ENCODE measurements at regions not wholly inside any gene's neighbourhood (a gene's known extent, or its start where the extent isn't known, plus 50 kb on each side); places are given as distances from the start of the nearest gene placed in this dataset.

DNA sequence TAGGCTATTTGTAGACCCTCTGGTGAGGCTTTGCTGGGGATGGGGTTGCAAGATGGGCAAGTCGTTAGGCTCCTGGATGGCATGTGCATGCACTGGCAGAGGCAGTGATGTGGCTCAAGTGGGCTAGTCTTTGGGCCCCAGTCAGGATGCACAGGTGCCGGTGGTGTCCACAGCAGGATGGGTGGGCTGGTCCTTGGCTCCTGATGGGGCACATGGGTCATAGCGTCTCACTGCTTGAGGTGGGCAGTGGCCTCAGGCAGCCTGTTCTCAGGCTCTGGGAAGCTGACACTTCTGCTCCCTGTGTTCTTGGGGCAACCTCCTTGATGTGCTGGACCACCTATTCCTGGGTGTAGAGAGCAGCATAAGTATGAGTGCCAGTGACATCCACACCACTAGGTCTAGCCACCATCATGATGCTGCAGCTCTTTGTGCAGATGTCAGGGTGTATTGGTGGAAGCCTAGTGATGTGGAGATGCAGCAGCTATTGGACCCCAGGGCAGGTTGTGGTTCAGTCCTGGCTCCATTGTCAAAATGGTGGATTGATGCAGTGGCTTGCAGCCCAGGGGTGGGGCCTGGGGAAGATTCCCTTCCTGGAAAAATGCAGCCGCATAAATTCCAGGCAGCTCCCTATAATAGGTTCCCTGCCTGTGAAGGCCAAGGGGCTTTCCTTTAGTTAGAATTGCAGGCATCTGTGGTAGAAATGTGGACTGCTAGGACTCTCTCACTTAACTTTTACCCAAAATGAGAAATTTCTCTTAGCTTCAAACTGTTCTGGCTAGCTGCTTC, 742.5 kb upstream of the MDGA2 start:
- TF ChIP-seq, protein P1, sequence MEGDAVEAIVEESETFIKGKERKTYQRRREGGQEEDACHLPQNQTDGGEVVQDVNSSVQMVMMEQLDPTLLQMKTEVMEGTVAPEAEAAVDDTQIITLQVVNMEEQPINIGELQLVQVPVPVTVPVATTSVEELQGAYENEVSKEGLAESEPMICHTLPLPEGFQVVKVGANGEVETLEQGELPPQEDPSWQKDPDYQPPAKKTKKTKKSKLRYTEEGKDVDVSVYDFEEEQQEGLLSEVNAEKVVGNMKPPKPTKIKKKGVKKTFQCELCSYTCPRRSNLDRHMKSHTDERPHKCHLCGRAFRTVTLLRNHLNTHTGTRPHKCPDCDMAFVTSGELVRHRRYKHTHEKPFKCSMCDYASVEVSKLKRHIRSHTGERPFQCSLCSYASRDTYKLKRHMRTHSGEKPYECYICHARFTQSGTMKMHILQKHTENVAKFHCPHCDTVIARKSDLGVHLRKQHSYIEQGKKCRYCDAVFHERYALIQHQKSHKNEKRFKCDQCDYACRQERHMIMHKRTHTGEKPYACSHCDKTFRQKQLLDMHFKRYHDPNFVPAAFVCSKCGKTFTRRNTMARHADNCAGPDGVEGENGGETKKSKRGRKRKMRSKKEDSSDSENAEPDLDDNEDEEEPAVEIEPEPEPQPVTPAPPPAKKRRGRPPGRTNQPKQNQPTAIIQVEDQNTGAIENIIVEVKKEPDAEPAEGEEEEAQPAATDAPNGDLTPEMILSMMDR (IDR thresholded peaks at IDR 0.05; ENCODE audit: low read length) = no peak
- TF ChIP-seq EZH2 (IDR thresholded peaks at IDR 0.05; ENCODE audit: borderline replicate concordance, low read length) = no peak
